Psoas muscle (tissue), 7 donors: ENCODE measurements at regions not wholly inside any gene's neighbourhood (a gene's known extent, or its start where the extent isn't known, plus 50 kb on each side); places are given as distances from the start of the nearest gene placed in this dataset.

Experiments
- ATAC-seq, 4 donors: fragments of 200-7000 bp; cut with Tn5 transposase; one replicate each; pipeline ENCODE4 v1.9.1; 2020; ENCODE audit warnings: moderate library complexity in 3 of 4, mild to moderate bottlenecking in 2 of 4
- DNase-seq, 2 donors: peaks; one replicate each; pipeline ENCODE4 v3.0.0-alpha.2; 2020
- H3K27ac ChIP-seq: fragments of 200-600 bp; one replicate; pipeline ENCODE4 v1.8.0; 2022
- H3K27me3 ChIP-seq, 3 donors: fragments of 200-600 bp in 1 of 3; one replicate each; pipeline versions ENCODE4 v1.6.1 to v1.8.0; 2013 to 2022; ENCODE audit warnings: low read length in 2 of 3, mild to moderate bottlenecking in 2 of 3, moderate library complexity in 1 of 3; ENCODE audit not compliant: insufficient read depth in 3 of 3
- H3K36me3 ChIP-seq, 2 donors: fragments of 200-600 bp in 1 of 2; one replicate each; pipeline versions ENCODE4 v1.6.1 to v1.8.0; 2013 to 2022; ENCODE audit warnings: low read depth in 1 of 2, mild to moderate bottlenecking in 1 of 2, moderate library complexity in 1 of 2; ENCODE audit not compliant: insufficient read depth in 1 of 2
- H3K4me1 ChIP-seq: fragments of 200-600 bp; one replicate; pipeline ENCODE4 v1.8.0; 2022
- H3K4me3 ChIP-seq: fragments of 200-600 bp; one replicate; pipeline ENCODE4 v1.8.0; 2022; ENCODE audit warnings: mild to moderate bottlenecking
- H3K9me3 ChIP-seq: fragments of 200-600 bp; one replicate; pipeline ENCODE4 v1.8.0; 2022
- CTCF ChIP-seq: fragments of 200-600 bp; IDR thresholded peaks from one replicate; pipeline ENCODE4 v1.8.0; 2022; ENCODE audit warnings: antibody characterized with exemption
- WGBS, 3 donors: extraction: QIAGEN DNeasy Blood & Tissue Kit; methylation state at CpG; one replicate each; pipeline versions ENCODE4 v1.1.6 to v1.1.7; 2013; 5-methylcytosine and 5-hydroxymethylcytosine counted together
- intact Hi-C, 2 donors: fragments of 100-400 bp; cut with DNase I; formaldehyde crosslinking; loops; one replicate each; pipeline versions ENCODE4 v1.11.0 to v1.14.2; 2022
- donor health status: healthy with polysubstance abuse.
- donor health status: DM: no; HTN: no; CAD: no; lungs with moderate emphysema.
- donor health status: Bipolar disorder and iron deficiency.
- donor health status: healthy.
- donor health status: DM: yes; HTN: yes; CAD: no.
- donor health status: DM: no; HTN: no; CAD: no.
- donor health status: DM: yes; HTN: yes; CAD: no.

DNA sequence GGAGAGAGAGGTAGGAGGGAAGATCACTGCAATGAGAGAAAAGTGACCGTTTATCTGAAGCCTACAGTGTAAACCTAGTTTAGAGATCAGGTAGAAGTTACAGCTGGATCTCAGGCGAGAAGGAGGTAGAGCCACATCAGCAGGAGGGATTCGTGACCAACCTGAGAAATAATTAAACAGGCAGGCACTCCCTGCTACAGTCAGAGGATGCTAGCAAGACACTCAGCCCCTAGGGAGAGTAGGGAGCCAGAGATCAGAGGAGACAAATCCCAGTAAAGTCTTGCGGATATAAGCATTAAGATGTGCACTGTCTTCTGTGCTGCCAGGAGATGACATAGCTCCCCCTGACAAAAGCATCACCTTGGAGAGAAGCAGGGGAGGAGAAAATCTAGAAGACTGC lies 629.1 kb upstream of the SLC39A10 start:
- intact Hi-C loops = no loop called here
- H3K4me3 ChIP-seq = no peak overlapping the region
- WGBS, 3 donors = 66 to 91% (median 79%) methylated on average over 4 of the region's 4 CpGs
- H3K27ac ChIP-seq = no peak overlapping the region
- no peaks in the 10 kb centered on the region for H3K4me1 ChIP-seq
- H3K36me3 ChIP-seq = no peaks in the 10 kb centered on the region
- H3K9me3 ChIP-seq = no peaks in the 10 kb centered on the region
- no peaks in the 10 kb centered on the region for H3K27me3 ChIP-seq
- DNase-seq = no peak
- no peak for ATAC-seq
- TF ChIP-seq CTCF = no peak

GRCh38 chr2:195026261-195026660 lies 630.8 kb upstream of the SLC39A10 start:
- 88 to 100% (median 88%) methylated on average over 1 of the region's 1 CpG for WGBS, 3 donors
- Histone ChIP-seq H3K36me3 (no peaks in the 10 kb centered on the region), H3K4me3 (no peak overlapping the region), H3K4me1 (no peaks in the 10 kb centered on the region), H3K9me3 (no peaks in the 10 kb centered on the region), H3K27ac (no peak overlapping the region), H3K27me3 (no peaks in the 10 kb centered on the region)
- no peak for TF ChIP-seq CTCF
- intact Hi-C loops = no loop called here
- ATAC-seq = no peak
- DNase-seq = no peak

DNA sequence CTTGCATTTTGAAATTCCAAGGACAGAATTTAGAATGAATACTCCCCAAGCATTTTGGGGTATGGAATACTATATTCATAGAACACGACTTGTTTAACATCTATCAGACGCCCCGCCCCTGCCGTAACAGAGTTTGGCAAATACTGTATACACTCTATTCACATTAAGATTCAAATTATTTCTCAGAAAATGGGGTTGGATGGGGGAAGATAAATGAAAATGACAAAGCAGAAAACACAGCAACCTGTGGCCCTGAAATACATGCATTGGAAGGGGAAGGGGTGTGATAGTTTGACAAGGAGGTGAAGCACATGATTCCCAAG lies 634.6 kb upstream of the SLC39A10 start:
- H3K36me3 ChIP-seq = no peaks in the 10 kb centered on the region
- TF ChIP-seq CTCF = no peak
- DNase-seq = no peak
- 75 to 83% (median 83%) methylated on average over 4 of the region's 4 CpGs for WGBS, 3 donors
- H3K27me3 ChIP-seq = no peaks in the 10 kb centered on the region
- ATAC-seq = no peak
- no peaks in the 10 kb centered on the region for H3K4me1 ChIP-seq
- H3K9me3 ChIP-seq = no peaks in the 10 kb centered on the region
- intact Hi-C loops = no loop called here
- no peak overlapping the region for H3K27ac ChIP-seq
- no peak overlapping the region for H3K4me3 ChIP-seq

- no peak for TF ChIP-seq CTCF
- intact Hi-C loops = no loop called here
- Histone ChIP-seq H3K4me3 (no peak overlapping the region), H3K9me3 (no peaks in the 10 kb centered on the region), H3K27me3 (no peaks in the 10 kb centered on the region), H3K36me3 (no peaks in the 10 kb centered on the region), H3K27ac (no peak overlapping the region), H3K4me1 (no peaks in the 10 kb centered on the region)
- DNase-seq = no peak
- 77 to 87% (median 82%) methylated on average over 3 of the region's 3 CpGs for WGBS, 3 donors
- ATAC-seq = no peak
These were observed 635.1 kb upstream of the SLC39A10 start for GRCh38 chr2:195021711-195022507.

GRCh38 chr2:195018462-195018861 lies 638.6 kb upstream of the SLC39A10 start:
- no peak for TF ChIP-seq CTCF
- H3K4me3 ChIP-seq = no peak overlapping the region
- no peak for DNase-seq
- intact Hi-C loops = no loop called here
- no peaks in the 10 kb centered on the region for H3K36me3 ChIP-seq
- no peaks in the 10 kb centered on the region for H3K9me3 ChIP-seq
- no peaks in the 10 kb centered on the region for H3K27me3 ChIP-seq
- no peak overlapping the region for H3K27ac ChIP-seq
- H3K4me1 ChIP-seq = no peaks in the 10 kb centered on the region
- no peak for ATAC-seq
